Neural cell (in vitro differentiated cells): ENCODE measurements at regions not wholly inside any gene's neighbourhood (a gene's known extent, or its start where the extent isn't known, plus 50 kb on each side); places are given as distances from the start of the nearest gene placed in this dataset.

Source experiments
- H2AFZ ChIP-seq: fragments of 200-600, 300-800 bp; sonication (generic), shearing (Covaris generic); 2 replicates; pipeline ENCODE4 v1.6.0; 2014; ENCODE audit warnings: low read depth, mild to moderate bottlenecking, antibody characterized with exemption, low read length, moderate library complexity
- H3F3A ChIP-seq: fragments of 200-600 bp; shearing (Covaris generic); 2 replicates; pipeline ENCODE4 v1.6.1; 2016; ENCODE audit warnings: mild to moderate bottlenecking, moderate library complexity, mixed read lengths, antibody characterized with exemption, low read length; ENCODE audit not compliant: insufficient read depth, poor library complexity, severe bottlenecking
- H3K27ac ChIP-seq: fragments of 200-600, 300-800 bp; sonication (generic), shearing (Covaris generic); 2 replicates; pipeline ENCODE4 v1.5.1; 2014; ENCODE audit warnings: mild to moderate bottlenecking, low read length, moderate library complexity
- H3K27me3 ChIP-seq: fragments of 300-800, 200-600 bp; sonication (generic), shearing (Covaris generic); 2 replicates; pipeline ENCODE4 v1.6.0; 2014; ENCODE audit warnings: mild to moderate bottlenecking, low read depth, low read length, moderate library complexity; ENCODE audit not compliant: insufficient read depth
- H3K36me3 ChIP-seq: fragments of 300-800, 200-600 bp; sonication (generic), shearing (Covaris generic); 2 replicates; pipeline ENCODE4 v1.5.1; 2014; ENCODE audit warnings: mild to moderate bottlenecking, antibody characterized with exemption, low read length, moderate library complexity; ENCODE audit not compliant: insufficient read depth
- H3K4me2 ChIP-seq: fragments of 300-800, 200-600 bp; sonication (generic), shearing (Covaris generic); 2 replicates; pipeline ENCODE4 v1.6.0; 2014; ENCODE audit warnings: mild to moderate bottlenecking, low read length
- H3K4me3 ChIP-seq: fragments of 300-800, 200-600 bp; sonication (generic), shearing (Covaris generic); 2 replicates; pipeline ENCODE4 v1.5.1; 2014; ENCODE audit warnings: mild to moderate bottlenecking, low read length, moderate library complexity
- H3K79me2 ChIP-seq: fragments of 200-600 bp; shearing (Covaris generic); replicated peaks from 2 replicates; pipeline ENCODE4 v1.6.0; 2014; ENCODE audit warnings: mild to moderate bottlenecking, low read length, moderate library complexity; ENCODE audit not compliant: insufficient read depth
- H3K9ac ChIP-seq: fragments of 300-800, 200-600 bp; sonication (generic), shearing (Covaris generic); 2 replicates; pipeline ENCODE4 v1.6.1; 2016; ENCODE audit warnings: mild to moderate bottlenecking, low read length, mixed read lengths
- H3K9me2 ChIP-seq: fragments of 200-600 bp; shearing (Covaris generic); 2 replicates; pipeline ENCODE4 v1.6.1; 2016; ENCODE audit warnings: mild to moderate bottlenecking, low read length, mixed read lengths; ENCODE audit not compliant: insufficient read depth
- H3K9me3 ChIP-seq: fragments of 200-600, 300-800 bp; sonication (generic), shearing (Covaris generic); 2 replicates; pipeline ENCODE4 v1.6.1; 2016; ENCODE audit warnings: mild to moderate bottlenecking, mixed run types, low read length, moderate library complexity, mixed read lengths
- H4K20me1 ChIP-seq: fragments of 200-600 bp; shearing (Covaris generic); 2 replicates; pipeline ENCODE4 v1.6.1; 2016; ENCODE audit warnings: mild to moderate bottlenecking, mixed run types; ENCODE audit not compliant: insufficient read depth
- EP300 ChIP-seq: fragments of 450-650 bp; conservative IDR thresholded peaks from 2 replicates; pipeline ENCODE4 v1.6.1; 2014; ENCODE audit warnings: antibody characterized with exemption, mild to moderate bottlenecking, moderate library complexity; ENCODE audit not compliant: poor library complexity, severe bottlenecking
- EZH2 ChIP-seq: fragments of 200-600, 300-800 bp; shearing (Covaris generic), sonication (generic); IDR thresholded peaks from 2 replicates; pipeline ENCODE4 v1.6.1; 2014; ENCODE audit warnings: antibody characterized with exemption, low read length, borderline replicate concordance, mild to moderate bottlenecking; ENCODE audit not compliant: insufficient read depth, poor library complexity, severe bottlenecking
- MXI1 ChIP-seq: fragments of 450-650 bp; conservative IDR thresholded peaks from 2 replicates; pipeline ENCODE4 v1.6.1; 2014; ENCODE audit warnings: antibody characterized with exemption, mild to moderate bottlenecking; ENCODE audit not compliant: poor library complexity, severe bottlenecking
- POLR2AphosphoS5 ChIP-seq: IDR thresholded peaks from 2 replicates; pipeline ENCODE4 v1.6.1; 2012
- RAD21 ChIP-seq: fragments of 450-650 bp; conservative IDR thresholded peaks from 2 replicates; pipeline ENCODE4 v1.6.1; 2014; ENCODE audit warnings: antibody characterized with exemption, mild to moderate bottlenecking, moderate library complexity
- SMC3 ChIP-seq: fragments of 450-650 bp; conservative IDR thresholded peaks from 2 replicates; pipeline ENCODE4 v1.6.1; 2014; ENCODE audit warnings: antibody characterized with exemption, mild to moderate bottlenecking, moderate library complexity; ENCODE audit not compliant: poor library complexity
- TAF1 ChIP-seq: IDR thresholded peaks from 2 replicates; pipeline ENCODE4 v1.6.1; 2012; ENCODE audit warnings: low read depth
- TF ChIP-seq, protein P1 (sequence below): fragments of 450-650 bp; IDR thresholded peaks from 2 replicates; pipeline ENCODE4 v1.5.1; 2014; ENCODE audit warnings: antibody characterized with exemption, mild to moderate bottlenecking, moderate library complexity; ENCODE audit not compliant: poor library complexity, severe bottlenecking
- TF ChIP-seq, protein P2 (sequence below): IDR thresholded peaks from 2 replicates; pipeline ENCODE4 v1.6.1; 2012; ENCODE audit warnings: borderline replicate concordance

DNA sequence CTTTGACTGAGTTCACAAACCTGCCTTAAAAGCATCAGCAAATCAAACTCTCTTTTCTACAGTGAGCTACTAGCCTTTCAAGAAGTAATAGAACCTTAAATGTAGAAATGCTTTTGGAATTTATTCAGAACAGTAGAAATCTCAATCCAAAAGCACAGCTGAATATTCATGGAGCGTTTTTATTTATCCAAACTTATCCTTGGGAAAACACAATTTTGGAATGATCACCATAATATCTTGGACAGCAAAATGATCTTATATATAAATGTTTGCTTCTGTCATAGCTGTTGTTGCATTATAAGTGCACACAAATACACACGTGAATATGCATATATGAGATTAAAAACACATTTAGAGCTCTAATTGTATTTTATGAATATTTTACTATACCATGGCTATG is 747.3 kb upstream of the PIK3C3 start:
- Histone ChIP-seq H3K4me2 (no peak overlapping the region), H3K4me3 (no peak overlapping the region), H2AFZ (no peak overlapping the region), H3K9me3 (no peaks in the 10 kb centered on the region), H3K79me2 (no peaks in the 10 kb centered on the region), H3K36me3 (no peaks in the 10 kb centered on the region), H3K27ac (no peak overlapping the region), H3K9me2 (no peaks in the 10 kb centered on the region), H3F3A (no peaks in the 10 kb centered on the region), H3K27me3 (no peaks in the 10 kb centered on the region), H4K20me1 (no peaks in the 10 kb centered on the region), H3K9ac (no peak overlapping the region)
- TF ChIP-seq EZH2 (no peak), TAF1 (no peak), RAD21 (no peak), SMC3 (no peak), POLR2AphosphoS5 (no peak), MXI1 (no peak), EP300 (no peak)
- TF ChIP-seq, protein P1, sequence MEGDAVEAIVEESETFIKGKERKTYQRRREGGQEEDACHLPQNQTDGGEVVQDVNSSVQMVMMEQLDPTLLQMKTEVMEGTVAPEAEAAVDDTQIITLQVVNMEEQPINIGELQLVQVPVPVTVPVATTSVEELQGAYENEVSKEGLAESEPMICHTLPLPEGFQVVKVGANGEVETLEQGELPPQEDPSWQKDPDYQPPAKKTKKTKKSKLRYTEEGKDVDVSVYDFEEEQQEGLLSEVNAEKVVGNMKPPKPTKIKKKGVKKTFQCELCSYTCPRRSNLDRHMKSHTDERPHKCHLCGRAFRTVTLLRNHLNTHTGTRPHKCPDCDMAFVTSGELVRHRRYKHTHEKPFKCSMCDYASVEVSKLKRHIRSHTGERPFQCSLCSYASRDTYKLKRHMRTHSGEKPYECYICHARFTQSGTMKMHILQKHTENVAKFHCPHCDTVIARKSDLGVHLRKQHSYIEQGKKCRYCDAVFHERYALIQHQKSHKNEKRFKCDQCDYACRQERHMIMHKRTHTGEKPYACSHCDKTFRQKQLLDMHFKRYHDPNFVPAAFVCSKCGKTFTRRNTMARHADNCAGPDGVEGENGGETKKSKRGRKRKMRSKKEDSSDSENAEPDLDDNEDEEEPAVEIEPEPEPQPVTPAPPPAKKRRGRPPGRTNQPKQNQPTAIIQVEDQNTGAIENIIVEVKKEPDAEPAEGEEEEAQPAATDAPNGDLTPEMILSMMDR: no peak
- TF ChIP-seq, protein P2, sequence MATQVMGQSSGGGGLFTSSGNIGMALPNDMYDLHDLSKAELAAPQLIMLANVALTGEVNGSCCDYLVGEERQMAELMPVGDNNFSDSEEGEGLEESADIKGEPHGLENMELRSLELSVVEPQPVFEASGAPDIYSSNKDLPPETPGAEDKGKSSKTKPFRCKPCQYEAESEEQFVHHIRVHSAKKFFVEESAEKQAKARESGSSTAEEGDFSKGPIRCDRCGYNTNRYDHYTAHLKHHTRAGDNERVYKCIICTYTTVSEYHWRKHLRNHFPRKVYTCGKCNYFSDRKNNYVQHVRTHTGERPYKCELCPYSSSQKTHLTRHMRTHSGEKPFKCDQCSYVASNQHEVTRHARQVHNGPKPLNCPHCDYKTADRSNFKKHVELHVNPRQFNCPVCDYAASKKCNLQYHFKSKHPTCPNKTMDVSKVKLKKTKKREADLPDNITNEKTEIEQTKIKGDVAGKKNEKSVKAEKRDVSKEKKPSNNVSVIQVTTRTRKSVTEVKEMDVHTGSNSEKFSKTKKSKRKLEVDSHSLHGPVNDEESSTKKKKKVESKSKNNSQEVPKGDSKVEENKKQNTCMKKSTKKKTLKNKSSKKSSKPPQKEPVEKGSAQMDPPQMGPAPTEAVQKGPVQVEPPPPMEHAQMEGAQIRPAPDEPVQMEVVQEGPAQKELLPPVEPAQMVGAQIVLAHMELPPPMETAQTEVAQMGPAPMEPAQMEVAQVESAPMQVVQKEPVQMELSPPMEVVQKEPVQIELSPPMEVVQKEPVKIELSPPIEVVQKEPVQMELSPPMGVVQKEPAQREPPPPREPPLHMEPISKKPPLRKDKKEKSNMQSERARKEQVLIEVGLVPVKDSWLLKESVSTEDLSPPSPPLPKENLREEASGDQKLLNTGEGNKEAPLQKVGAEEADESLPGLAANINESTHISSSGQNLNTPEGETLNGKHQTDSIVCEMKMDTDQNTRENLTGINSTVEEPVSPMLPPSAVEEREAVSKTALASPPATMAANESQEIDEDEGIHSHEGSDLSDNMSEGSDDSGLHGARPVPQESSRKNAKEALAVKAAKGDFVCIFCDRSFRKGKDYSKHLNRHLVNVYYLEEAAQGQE: no peak

DNA sequence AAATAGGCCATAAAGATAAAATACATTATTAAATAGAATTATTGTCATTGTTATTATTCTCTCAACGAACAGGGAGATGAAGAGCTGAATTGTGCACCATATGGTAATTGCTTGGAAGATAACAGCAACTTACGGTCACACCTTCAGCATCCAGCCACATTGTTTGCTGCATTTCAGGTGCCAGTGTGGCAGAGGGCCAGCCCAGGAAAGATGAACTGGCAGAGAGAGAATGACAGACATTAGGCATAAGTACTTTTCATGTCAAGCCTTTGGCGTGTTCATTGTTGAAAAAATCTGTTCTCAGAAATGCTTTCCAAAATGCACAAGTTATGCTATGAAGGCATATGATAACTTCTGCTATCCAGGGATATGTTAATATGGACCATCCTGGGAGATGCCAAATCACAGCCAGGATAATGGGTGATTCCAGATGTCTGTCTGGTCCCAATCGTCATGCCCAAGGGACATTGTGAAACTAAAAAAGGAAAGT is 748.6 kb upstream of the PIK3C3 start:
- Histone ChIP-seq H3K36me3 (no peaks in the 10 kb centered on the region), H3K27me3 (no peaks in the 10 kb centered on the region), H3K9me3 (no peaks in the 10 kb centered on the region), H3K9me2 (no peaks in the 10 kb centered on the region), H4K20me1 (no peaks in the 10 kb centered on the region), H3K27ac (no peak overlapping the region), H2AFZ (no peak overlapping the region), H3F3A (no peaks in the 10 kb centered on the region), H3K4me2 (no peak overlapping the region), H3K4me3 (no peak overlapping the region), H3K79me2 (no peaks in the 10 kb centered on the region), H3K9ac (no peak overlapping the region)
- TF ChIP-seq EZH2 (no peak), RAD21 (no peak), POLR2AphosphoS5 (no peak), EP300 (no peak), SMC3 (no peak), MXI1 (no peak)
- TF ChIP-seq, protein P1: no peak
- TF ChIP-seq, protein P2: no peak
